Activated naive CD4-positive, alpha-beta T cell treated with anti-CD3 and anti-CD28 coated beads, Interleukin-2, amount 50 U/mL, for 72 hours (primary cell): ENCODE measurements at regions not wholly inside any gene's neighbourhood (a gene's known extent, or its start where the extent isn't known, plus 50 kb on each side); places are given as distances from the start of the nearest gene placed in this dataset.
A peak's percentile ranks its signal among the peaks of the same experiment; 100 is the strongest.
"Not testable (repeated sequence)": the region's sequence is repeated elsewhere in the genome, so short reads cannot be mapped to it uniquely, and the experiment has no call there.

Experiments used
- ATAC-seq, 2 donors: fragments of 150-1000 bp; cut with Tn5 transposase; 2 replicates each; pipeline ENCODE4 v1.10.0; 2021; ENCODE audit warnings: mild to moderate bottlenecking in 2 of 2, moderate library complexity in 2 of 2
- DNase-seq, 2 donors: peaks; one replicate each; pipeline ENCODE4 v3.0.0; 2021 to 2022; ENCODE audit warnings: low spot score in 2 of 2
- H3K27ac Mint-ChIP-seq, 2 donors: one replicate each; pipeline ENCODE4 v1.8.0; 2022; ENCODE audit warnings: mild to moderate bottlenecking in 2 of 2, mixed read lengths in 2 of 2
- H3K36me3 Mint-ChIP-seq, 2 donors: one replicate each; pipeline ENCODE4 v1.8.0; 2022; ENCODE audit warnings: mixed read lengths in 2 of 2
- H3K9me3 Mint-ChIP-seq, 2 donors: one replicate each; pipeline ENCODE4 v1.8.0; 2022; ENCODE audit warnings: mixed read lengths in 2 of 2

GRCh38 chr1:82795508-82796149 lies 994.9 kb downstream of the ADGRL2 start:
- no peak for ATAC-seq
- Mint-ChIP-seq H3K9me3 (peaks cover 8 to 14% of the 10 kb centered on the region in 2 donors), H3K27ac (no peak overlapping the region), H3K36me3 (peaks cover 3 to 8% of the 10 kb centered on the region in 2 donors)
- DNase-seq, result no peak

GRCh38 chr1:82792151-82792550 lies 991.4 kb downstream of the ADGRL2 start:
- peaks cover 5 to 6% of the 10 kb centered on the region in 2 donors for H3K9me3 Mint-ChIP-seq
- H3K36me3 Mint-ChIP-seq, result peaks cover 6 to 11% of the 10 kb centered on the region in 2 donors
- no peak for DNase-seq
- H3K27ac Mint-ChIP-seq, result no peak overlapping the region
- no peak for ATAC-seq

- H3K9me3 Mint-ChIP-seq, result peaks cover 5 to 6% of the 10 kb centered on the region in 2 donors
- DNase-seq (no peak), ATAC-seq (no peak)
- H3K27ac Mint-ChIP-seq, result no peak overlapping the region
- peaks cover 6 to 11% of the 10 kb centered on the region in 2 donors for H3K36me3 Mint-ChIP-seq
Observed at GRCh38 chr1:82790556-82790955, 989.8 kb downstream of the ADGRL2 start.

GRCh38 chr1:82788660-82789059 lies 987.9 kb downstream of the ADGRL2 start:
- DNase-seq, result no peak
- H3K36me3 Mint-ChIP-seq, result peaks cover 6 to 11% of the 10 kb centered on the region in 2 donors
- H3K9me3 Mint-ChIP-seq, result peaks cover 5 to 6% of the 10 kb centered on the region in 2 donors
- no peak for ATAC-seq
- H3K27ac Mint-ChIP-seq, result no peak overlapping the region

- Mint-ChIP-seq H3K27ac (no peak overlapping the region), H3K36me3 (peaks cover 6 to 11% of the 10 kb centered on the region in 2 donors), H3K9me3 (peaks cover 5 to 6% of the 10 kb centered on the region in 2 donors)
- ATAC-seq, result peak in 1 of 2 donors; percentile 41
- DNase-seq, result no peak
Observed at GRCh38 chr1:82788038-82788437, 987.3 kb downstream of the ADGRL2 start.

GRCh38 chr1:82786883-82787282 lies 986.1 kb downstream of the ADGRL2 start:
- Mint-ChIP-seq H3K36me3 (peaks cover 6 to 11% of the 10 kb centered on the region in 2 donors), H3K27ac (no peak overlapping the region), H3K9me3 (peaks cover 6 to 9% of the 10 kb centered on the region in 2 donors)
- no peak for DNase-seq
- no peak for ATAC-seq

- no peak for DNase-seq
- Mint-ChIP-seq H3K9me3 (peaks cover under 1 to 4% of the 10 kb centered on the region in 2 donors), H3K27ac (no peak overlapping the region), H3K36me3 (peaks cover 0 to under 1% of the 10 kb centered on the region in 2 donors)
- no peak for ATAC-seq
Observed at GRCh38 chr1:82785268-82785790, 984.6 kb downstream of the ADGRL2 start.

GRCh38 chr1:82783044-82783443 lies 982.3 kb downstream of the ADGRL2 start:
- no peak for DNase-seq
- ATAC-seq, result no peak
- H3K9me3 Mint-ChIP-seq, result peaks cover 0 to 4% of the 10 kb centered on the region in 2 donors
- H3K27ac Mint-ChIP-seq, result no peak overlapping the region
- no peaks in the 10 kb centered on the region for H3K36me3 Mint-ChIP-seq

GRCh38 chr1:82782599-82782998 lies 981.9 kb downstream of the ADGRL2 start:
- peaks cover 0 to 4% of the 10 kb centered on the region in 2 donors for H3K9me3 Mint-ChIP-seq
- no peak for ATAC-seq
- no peak for DNase-seq
- H3K36me3 Mint-ChIP-seq, result no peaks in the 10 kb centered on the region
- H3K27ac Mint-ChIP-seq, result no peak overlapping the region

- Mint-ChIP-seq H3K36me3 (no peaks in the 10 kb centered on the region), H3K27ac (no peak overlapping the region), H3K9me3 (peaks cover 0 to 8% of the 10 kb centered on the region in 2 donors)
- no peak for DNase-seq
- ATAC-seq, result no peak
Observed at GRCh38 chr1:82778612-82779011, 977.9 kb downstream of the ADGRL2 start.

- no peaks in the 10 kb centered on the region for H3K36me3 Mint-ChIP-seq
- H3K9me3 Mint-ChIP-seq, result peaks cover 0 to 8% of the 10 kb centered on the region in 2 donors
- peak overlapping the region in 1 of 2 donors; percentile 56 for H3K27ac Mint-ChIP-seq
- ATAC-seq (no peak), DNase-seq (no peak)
Observed at GRCh38 chr1:82777240-82777639, 976.5 kb downstream of the ADGRL2 start.

- H3K36me3 Mint-ChIP-seq, DNase-seq, H3K27ac Mint-ChIP-seq, ATAC-seq, H3K9me3 Mint-ChIP-seq: not testable (repeated sequence)
Observed at GRCh38 chr1:82776730-82777129, 976.0 kb downstream of the ADGRL2 start.

- Mint-ChIP-seq H3K9me3 (peaks cover 0 to 5% of the 10 kb centered on the region in 2 donors), H3K27ac (no peak overlapping the region), H3K36me3 (no peaks in the 10 kb centered on the region)
- DNase-seq (peak in 1 of 2 donors; percentile 61), ATAC-seq (peak; percentile 54 to 61)
Observed at GRCh38 chr1:82775406-82776000, 974.8 kb downstream of the ADGRL2 start.

GRCh38 chr1:82762829-82763532 lies 962.2 kb downstream of the ADGRL2 start:
- no peaks in the 10 kb centered on the region for H3K9me3 Mint-ChIP-seq
- no peaks in the 10 kb centered on the region for H3K36me3 Mint-ChIP-seq
- no peak for ATAC-seq
- no peak overlapping the region for H3K27ac Mint-ChIP-seq
- no peak for DNase-seq

GRCh38 chr1:82759035-82759434 lies 958.3 kb downstream of the ADGRL2 start:
- Mint-ChIP-seq H3K9me3 (no peaks in the 10 kb centered on the region), H3K27ac (no peak overlapping the region), H3K36me3 (no peaks in the 10 kb centered on the region)
- ATAC-seq (no peak), DNase-seq (no peak)

- ATAC-seq, result no peak
- DNase-seq, result no peak
- H3K36me3 Mint-ChIP-seq, result no peaks in the 10 kb centered on the region
- H3K27ac Mint-ChIP-seq, result no peak overlapping the region
- no peaks in the 10 kb centered on the region for H3K9me3 Mint-ChIP-seq
Observed at GRCh38 chr1:82755671-82756070, 954.9 kb downstream of the ADGRL2 start.

- no peak for ATAC-seq
- Mint-ChIP-seq H3K9me3 (no peaks in the 10 kb centered on the region), H3K36me3 (no peaks in the 10 kb centered on the region), H3K27ac (no peak overlapping the region)
- no peak for DNase-seq
Observed at GRCh38 chr1:82755191-82755590, 954.5 kb downstream of the ADGRL2 start.
